Sigmoid colon (tissue), 4 donors: ENCODE measurements at regions not wholly inside any gene's neighbourhood (a gene's known extent, or its start where the extent isn't known, plus 50 kb on each side); places are given as distances from the start of the nearest gene placed in this dataset.

Experiments used
- CTCF ChIP-seq, 4 experiments: fragments of 450-650 bp in 3 of 4; fragments of 200-600 bp in 1 of 4; IDR thresholded peaks; one replicate each; pipeline ENCODE4 v1.5.1; 2016 to 2019; ENCODE audit warnings: antibody characterized with exemption in 4 of 4, mild to moderate bottlenecking in 3 of 4, moderate library complexity in 2 of 4
- POLR2A ChIP-seq, 2 donors: fragments of 450-650 bp; IDR thresholded peaks; one replicate each; pipeline ENCODE4 v1.6.1; 2016; ENCODE audit warnings: antibody characterized with exemption in 2 of 2, mild to moderate bottlenecking in 2 of 2, moderate library complexity in 2 of 2
- POLR2AphosphoS5 ChIP-seq, 4 donors: sonication (generic); formaldehyde crosslinking; IDR thresholded peaks; one replicate each; pipeline ENCODE4 v1.6.1; 2017; ENCODE audit warnings: antibody characterized with exemption in 4 of 4

- TF ChIP-seq POLR2A (IDR thresholded peaks at IDR 0.05) (no peak), POLR2AphosphoS5 (IDR thresholded peaks at IDR 0.05) (no peak), CTCF (IDR thresholded peaks at IDR 0.05) (no peak)
Observed at GRCh38 chr13:84297251-84297650, 415.0 kb upstream of the SLITRK1 start.
